HEK293 (cell line): ENCODE measurements at regions not wholly inside any gene's neighbourhood (a gene's known extent, or its start where the extent isn't known, plus 50 kb on each side); places are given as distances from the start of the nearest gene placed in this dataset.

ENCODE experiments used
- CTCF ChIA-PET: fragments of 350-600 bp; formaldehyde crosslinking; extraction: SDS; loops from one replicate; lab custom pipeline; 2021; ENCODE audit warnings: antibody characterized with exemption; lab: Yijun Ruan, JAX
- POLR2A ChIA-PET: fragments of 300-600 bp; formaldehyde crosslinking; extraction: SDS; loops from one replicate; lab custom pipeline; 2020; ENCODE audit warnings: antibody characterized with exemption, inconsistent platforms; lab: Yijun Ruan, JAX
- H3K27ac ChIP-seq: fragments of 200-500 bp; sonication (Bioruptor generic); 2 replicates; pipeline ENCODE4 v1.5.1; 2014; ENCODE audit warnings: low read depth, low read length, control low read depth, inconsistent platforms; ENCODE audit errors: extremely low read depth
- H3K36me3 ChIP-seq, 2 experiments: fragments of 200-500 bp in 1 of 2; sonication (Bioruptor generic) in 1 of 2; 1 replicate in 1 of 2; 2 replicates in 1 of 2; pipeline ENCODE4 v1.5.1; 2014 to 2017; ENCODE audit warnings: inconsistent platforms in 2 of 2, low read length in 2 of 2; ENCODE audit not compliant: control insufficient read depth in 2 of 2, insufficient read depth in 1 of 2
- H3K4me1 ChIP-seq: fragments of 200-500 bp; sonication (Bioruptor generic); 2 replicates; pipeline ENCODE4 v1.5.1; 2014; ENCODE audit warnings: mild to moderate bottlenecking, low read length, inconsistent platforms; ENCODE audit not compliant: control insufficient read depth, insufficient read depth
- H3K4me3 ChIP-seq: 2 replicates; pipeline ENCODE4 v1.5.1; 2011; ENCODE audit warnings: low read depth, mild to moderate bottlenecking, control low read depth, low read length, moderate library complexity
- H3K9me3 ChIP-seq: fragments of 200-500 bp; sonication (Bioruptor generic); 2 replicates; pipeline ENCODE4 v1.5.1; 2014; ENCODE audit warnings: low read depth, low read length, inconsistent platforms; ENCODE audit not compliant: control insufficient read depth, insufficient read depth
- AEBP2 ChIP-seq: fragments of 450-650 bp; formaldehyde crosslinking; IDR thresholded peaks from 2 replicates; pipeline ENCODE4 v1.5.1; 2016; ENCODE audit warnings: missing biosample characterization, missing genetic modification characterization, borderline replicate concordance
- KLF9 ChIP-seq: fragments of 450-650 bp; formaldehyde crosslinking; IDR thresholded peaks from 2 replicates; pipeline ENCODE4 v1.5.1; 2016; ENCODE audit warnings: missing biosample characterization, missing genetic modification characterization, low read depth
- PRDM4 ChIP-seq: fragments of 450-650 bp; formaldehyde crosslinking; IDR thresholded peaks from 2 replicates; pipeline ENCODE4 v1.5.1; 2017; ENCODE audit warnings: missing biosample characterization, missing genetic modification characterization
- PRDM6 ChIP-seq: fragments of 450-650 bp; formaldehyde crosslinking; IDR thresholded peaks from 2 replicates; pipeline ENCODE4 v1.5.1; 2017; ENCODE audit warnings: missing biosample characterization, missing genetic modification characterization
- RBAK ChIP-seq: fragments of 450-650 bp; formaldehyde crosslinking; IDR thresholded peaks from 2 replicates; pipeline ENCODE4 v1.5.1; 2016; ENCODE audit warnings: missing biosample characterization, missing genetic modification characterization
- TCF7L2 ChIP-seq: IDR thresholded peaks from 2 replicates; pipeline ENCODE4 v1.6.1; 2011; ENCODE audit warnings: low read depth, mild to moderate bottlenecking, inconsistent platforms, low read length, moderate library complexity, borderline replicate concordance
- ZBTB10 ChIP-seq: fragments of 450-650 bp; formaldehyde crosslinking; IDR thresholded peaks from 2 replicates; pipeline ENCODE4 v1.5.1; 2016; ENCODE audit warnings: missing biosample characterization, missing genetic modification characterization
- ZNF10 ChIP-seq: fragments of 450-650 bp; formaldehyde crosslinking; IDR thresholded peaks from 2 replicates; pipeline ENCODE4 v1.5.1; 2017; ENCODE audit warnings: missing biosample characterization, missing genetic modification characterization
- ZNF132 ChIP-seq: fragments of 450-650 bp; formaldehyde crosslinking; IDR thresholded peaks from 2 replicates; pipeline ENCODE4 v1.5.1; 2017; ENCODE audit warnings: missing biosample characterization, missing genetic modification characterization, borderline replicate concordance
- ZNF138 ChIP-seq: fragments of 450-650 bp; formaldehyde crosslinking; IDR thresholded peaks from 2 replicates; pipeline ENCODE4 v1.5.1; 2016; ENCODE audit warnings: missing biosample characterization, missing genetic modification characterization, borderline replicate concordance
- ZNF202 ChIP-seq: fragments of 450-650 bp; formaldehyde crosslinking; IDR thresholded peaks from 2 replicates; pipeline ENCODE4 v1.5.1; 2016; ENCODE audit warnings: missing biosample characterization, missing genetic modification characterization, borderline replicate concordance
- ZNF274 ChIP-seq, 2 experiments: fragments of 200-500 bp in 1 of 2; fragments of 450-650 bp in 1 of 2; sonication (Bioruptor generic) in 1 of 2; formaldehyde crosslinking in 1 of 2; IDR thresholded peaks; 2 replicates each; pipeline versions ENCODE4 v1.5.1 to v1.6.1; 2014 to 2016; ENCODE audit warnings: borderline replicate concordance in 1 of 2, inconsistent platforms in 1 of 2, low read length in 1 of 2, missing biosample characterization in 1 of 2, missing genetic modification characterization in 1 of 2
- ZNF311 ChIP-seq: fragments of 450-650 bp; formaldehyde crosslinking; IDR thresholded peaks from 2 replicates; pipeline ENCODE4 v1.5.1; 2017; ENCODE audit warnings: missing biosample characterization, missing genetic modification characterization, borderline replicate concordance
- ZNF394 ChIP-seq: fragments of 450-650 bp; formaldehyde crosslinking; IDR thresholded peaks from 2 replicates; pipeline ENCODE4 v1.5.1; 2016; ENCODE audit warnings: missing biosample characterization, missing genetic modification characterization, mild to moderate bottlenecking, moderate library complexity, borderline replicate concordance
- ZNF555 ChIP-seq: fragments of 450-650 bp; formaldehyde crosslinking; conservative IDR thresholded peaks from 2 replicates; pipeline ENCODE4 v1.5.1; 2017; ENCODE audit warnings: missing biosample characterization, mild to moderate bottlenecking, missing genetic modification characterization, inconsistent platforms
- ZNF558 ChIP-seq: fragments of 450-650 bp; formaldehyde crosslinking; IDR thresholded peaks from 2 replicates; pipeline ENCODE4 v1.5.1; 2016; ENCODE audit warnings: missing biosample characterization, missing genetic modification characterization
- ZNF843 ChIP-seq: fragments of 450-650 bp; formaldehyde crosslinking; IDR thresholded peaks from 2 replicates; pipeline ENCODE4 v1.5.1; 2016; ENCODE audit warnings: missing biosample characterization, missing genetic modification characterization
- ZSCAN5A ChIP-seq: fragments of 450-650 bp; formaldehyde crosslinking; IDR thresholded peaks from 2 replicates; pipeline ENCODE4 v1.5.1; 2016; ENCODE audit warnings: missing biosample characterization, missing genetic modification characterization
- TF ChIP-seq, protein P1 (sequence below): fragments of 450-650 bp; formaldehyde crosslinking; IDR thresholded peaks from 2 replicates; pipeline ENCODE4 v1.5.1; 2016; ENCODE audit warnings: missing biosample characterization, missing genetic modification characterization

DNA sequence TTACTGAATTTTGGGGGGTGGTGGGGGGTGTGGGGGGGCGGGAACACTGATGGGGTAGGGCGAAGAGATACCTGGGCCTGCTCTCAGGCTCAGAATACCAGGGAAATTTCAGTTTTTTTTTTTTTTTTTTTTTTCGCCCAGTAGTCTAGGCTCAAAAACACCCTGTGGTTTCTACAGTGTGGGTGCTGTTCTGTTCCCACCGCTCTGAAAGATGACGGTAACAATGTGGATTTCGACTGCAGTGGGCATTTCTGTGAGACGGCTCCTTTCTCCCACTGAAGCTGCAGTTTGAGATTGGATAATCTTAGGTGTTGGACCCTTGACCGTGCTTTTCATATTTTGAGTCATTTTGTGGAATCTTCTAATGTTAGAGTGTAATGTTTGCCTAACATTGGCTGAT, 143.8 kb upstream of the RGMA start:
- Histone ChIP-seq H3K36me3 (no peaks in the 10 kb centered on the region), H3K27ac (no peak overlapping the region), H3K4me1 (peaks cover 2% of the 10 kb centered on the region; the same call in 1 of the 2 replicates), H3K9me3 (no peaks in the 10 kb centered on the region; the same call in 1 of the 2 replicates), H3K4me3 (no peak overlapping the region)
- POLR2A ChIA-PET, result no interaction called here
- CTCF ChIA-PET, result no interaction called here
- TF ChIP-seq ZNF311 (no peak), ZNF843 (no peak), TCF7L2 (no peak), ZNF138 (no peak), KLF9 (no peak), ZNF394 (tag by site-specific recombination) (no peak), ZNF10 (tag by site-specific recombination) (no peak), ZNF202 (tag by site-specific recombination) (no peak), AEBP2 (tag by site-specific recombination) (no peak)
- TF ChIP-seq, protein P1, sequence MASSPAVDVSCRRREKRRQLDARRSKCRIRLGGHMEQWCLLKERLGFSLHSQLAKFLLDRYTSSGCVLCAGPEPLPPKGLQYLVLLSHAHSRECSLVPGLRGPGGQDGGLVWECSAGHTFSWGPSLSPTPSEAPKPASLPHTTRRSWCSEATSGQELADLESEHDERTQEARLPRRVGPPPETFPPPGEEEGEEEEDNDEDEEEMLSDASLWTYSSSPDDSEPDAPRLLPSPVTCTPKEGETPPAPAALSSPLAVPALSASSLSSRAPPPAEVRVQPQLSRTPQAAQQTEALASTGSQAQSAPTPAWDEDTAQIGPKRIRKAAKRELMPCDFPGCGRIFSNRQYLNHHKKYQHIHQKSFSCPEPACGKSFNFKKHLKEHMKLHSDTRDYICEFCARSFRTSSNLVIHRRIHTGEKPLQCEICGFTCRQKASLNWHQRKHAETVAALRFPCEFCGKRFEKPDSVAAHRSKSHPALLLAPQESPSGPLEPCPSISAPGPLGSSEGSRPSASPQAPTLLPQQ (tag by site-specific recombination), result no peak
- TF ChIP-seq, all 188 proteins: peak for 0

GRCh38 chr15:93231994-93232393, 143.0 kb upstream of the RGMA start:
- no peak overlapping the region for H3K4me3 ChIP-seq
- H3K36me3 ChIP-seq, result no peaks in the 10 kb centered on the region
- TF ChIP-seq ZNF132 (no peak), ZNF274 (IDR thresholded peaks at IDR 0.05; ENCODE audit: low read length) (no peak), ZNF274 (tag by site-specific recombination; IDR thresholded peaks at IDR 0.05; ENCODE audit: borderline replicate concordance) (no peak), ZNF843 (no peak), ZNF555 (tag by site-specific recombination) (no peak), RBAK (tag by site-specific recombination) (no peak), ZNF558 (tag by site-specific recombination) (no peak)
- POLR2A ChIA-PET, result no interaction called here
- CTCF ChIA-PET, result interaction anchor here (0.6 kb wide), 3 partner anchors 19 to 383 kb away, joined by 3 to 4 read pairs (median 3); no protein-coding TSS in a partner anchor
- no peak overlapping the region for H3K27ac ChIP-seq
- H3K4me1 ChIP-seq, result peaks cover 2% of the 10 kb centered on the region; the same call in 1 of the 2 replicates
- no peaks in the 10 kb centered on the region; the same call in 1 of the 2 replicates for H3K9me3 ChIP-seq

GRCh38 chr15:93231261-93231925, 142.4 kb upstream of the RGMA start:
- no peak overlapping the region for H3K27ac ChIP-seq
- peaks cover 2% of the 10 kb centered on the region; the same call in 1 of the 2 replicates for H3K4me1 ChIP-seq
- CTCF ChIA-PET, result no interaction called here
- POLR2A ChIA-PET, result no interaction called here
- no peaks in the 10 kb centered on the region; the same call in 1 of the 2 replicates for H3K9me3 ChIP-seq
- no peak overlapping the region for H3K4me3 ChIP-seq
- H3K36me3 ChIP-seq, result no peaks in the 10 kb centered on the region
- no peak for TF ChIP-seq ZBTB10
- no peak for TF ChIP-seq ZSCAN5A (tag by site-specific recombination)
- no peak for TF ChIP-seq PRDM6 (tag by site-specific recombination)
- TF ChIP-seq PRDM4, result no peak
